HG03045 (cell line): ENCODE measurements at regions not wholly inside any gene's neighbourhood (a gene's known extent, or its start where the extent isn't known, plus 50 kb on each side); places are given as distances from the start of the nearest gene placed in this dataset.

Source experiments
- ATAC-seq: cut with Tn5 transposase; IDR thresholded peaks from one replicate; pipeline ENCODE4 v1.9.1; 2021; ENCODE audit warnings: mild to moderate bottlenecking, moderate library complexity; ENCODE audit not compliant: unreplicated experiment

- ATAC-seq: no peak
Measured at GRCh38 chr18:38023871-38024270, 458.3 kb upstream of the CELF4 start.

DNA sequence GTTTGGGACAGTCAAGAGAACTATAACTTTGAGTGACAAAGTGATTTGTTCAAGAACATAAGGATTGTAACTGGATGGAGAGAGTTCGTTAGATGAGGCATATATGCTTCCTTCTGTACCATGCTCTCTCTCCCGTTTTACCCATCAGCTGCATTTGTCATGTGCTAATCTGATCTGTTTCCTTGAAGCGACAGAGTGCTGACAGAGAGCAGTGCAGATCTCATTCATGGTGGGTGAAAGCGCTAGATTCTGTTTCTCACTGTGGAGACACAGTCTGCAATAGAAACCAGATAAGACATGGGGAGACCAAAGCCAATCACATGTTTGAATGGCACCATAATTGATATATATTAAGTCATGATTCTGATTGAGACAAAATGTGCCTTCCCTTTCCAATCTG lies 456.6 kb upstream of the CELF4 start:
- no peak for ATAC-seq

DNA sequence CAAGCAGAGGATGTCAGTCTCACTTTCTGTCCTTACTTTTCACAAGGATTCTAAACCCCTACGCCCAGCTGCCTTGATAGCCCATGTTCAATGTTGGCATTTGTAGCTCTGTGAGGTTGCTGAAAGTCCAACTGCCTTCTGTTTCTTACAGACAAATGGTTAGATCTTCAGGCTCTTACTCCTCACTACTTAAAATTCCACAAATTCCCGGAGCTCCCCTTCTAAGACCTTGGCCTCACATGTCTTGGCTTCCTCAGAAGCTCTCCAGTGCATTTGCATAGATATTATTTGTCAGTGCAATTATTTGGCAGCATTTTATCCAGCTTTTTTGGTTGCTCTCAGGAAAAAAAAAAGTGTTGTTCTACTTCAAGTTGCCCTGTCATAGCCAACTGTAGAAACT lies 453.7 kb upstream of the CELF4 start:
- ATAC-seq: no peak

- no peak for ATAC-seq
Measured at GRCh38 chr18:38010971-38011857, 445.6 kb upstream of the CELF4 start.

DNA sequence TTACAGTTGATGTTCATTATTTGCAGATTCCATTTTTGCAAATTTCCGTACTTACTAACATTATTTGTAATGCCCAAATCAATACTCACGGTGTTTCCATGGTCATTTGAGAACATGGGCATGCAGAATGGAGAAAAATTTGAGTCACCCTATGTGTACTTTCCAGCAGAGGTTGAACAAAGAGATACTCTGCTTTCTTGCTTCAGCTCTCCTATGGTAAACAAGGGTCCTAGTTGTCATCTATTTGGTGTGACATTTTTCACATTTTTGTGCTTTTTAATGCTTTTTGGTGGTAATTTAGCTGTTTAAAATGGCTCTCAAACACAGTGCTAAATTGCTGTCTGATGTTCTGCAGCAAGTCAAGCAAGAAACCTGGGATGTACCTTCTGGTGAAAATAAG lies 444.4 kb upstream of the CELF4 start:
- no peak for ATAC-seq

- ATAC-seq: no peak
Measured at GRCh38 chr18:38009320-38009719, 443.7 kb upstream of the CELF4 start.

DNA sequence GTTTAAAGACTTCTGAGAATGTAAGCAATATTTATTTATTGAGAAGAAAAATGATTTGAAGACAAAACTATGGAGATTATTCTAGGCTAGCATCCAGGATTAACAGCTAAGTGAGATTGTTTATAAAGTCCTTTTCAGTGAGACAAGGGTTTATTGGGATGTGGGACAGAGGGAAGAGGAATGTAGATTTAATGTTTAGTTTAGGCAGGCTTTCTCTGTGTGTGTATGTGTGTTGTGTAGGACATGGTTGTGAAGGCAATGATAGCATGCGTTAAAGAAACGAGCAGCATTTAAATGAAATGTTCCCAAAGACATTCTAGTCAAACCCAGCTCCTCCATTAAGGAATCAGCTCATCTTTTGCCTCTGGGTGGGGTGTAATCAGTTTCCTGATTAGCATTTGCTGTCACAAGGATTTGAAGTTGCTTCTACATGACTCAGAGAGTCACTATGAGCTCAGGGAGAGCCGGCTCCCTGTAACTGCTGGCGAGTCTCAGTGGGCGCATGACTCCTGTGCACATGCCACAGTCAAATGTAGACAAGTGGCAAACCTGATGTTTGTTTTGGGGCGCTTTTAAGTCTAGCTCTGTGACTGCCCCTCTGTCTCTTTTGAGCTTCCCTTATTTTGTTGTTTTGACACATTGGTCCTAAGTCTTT lies 442.2 kb upstream of the CELF4 start:
- no peak for ATAC-seq

DNA sequence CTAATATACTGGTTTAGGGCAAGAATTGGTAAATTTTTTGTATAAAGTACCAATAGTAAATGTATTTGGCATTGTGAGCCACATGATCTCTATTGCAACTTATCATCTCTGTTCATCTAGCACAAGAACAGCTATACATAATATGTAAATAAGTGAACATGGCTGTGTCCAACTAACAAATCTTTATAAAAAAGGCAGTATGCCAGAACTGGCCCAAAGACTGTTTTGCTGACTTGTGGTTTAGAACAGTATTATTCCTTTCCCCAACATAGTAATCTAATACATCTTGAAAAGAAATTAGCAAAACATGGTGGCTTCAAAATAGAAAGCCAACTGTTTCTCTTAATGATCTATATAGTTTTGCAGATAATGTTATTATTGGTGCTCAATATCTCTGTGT lies 441.4 kb upstream of the CELF4 start:
- no peak for ATAC-seq

GRCh38 chr18:38006541-38006940 lies 440.9 kb upstream of the CELF4 start:
- no peak for ATAC-seq

DNA sequence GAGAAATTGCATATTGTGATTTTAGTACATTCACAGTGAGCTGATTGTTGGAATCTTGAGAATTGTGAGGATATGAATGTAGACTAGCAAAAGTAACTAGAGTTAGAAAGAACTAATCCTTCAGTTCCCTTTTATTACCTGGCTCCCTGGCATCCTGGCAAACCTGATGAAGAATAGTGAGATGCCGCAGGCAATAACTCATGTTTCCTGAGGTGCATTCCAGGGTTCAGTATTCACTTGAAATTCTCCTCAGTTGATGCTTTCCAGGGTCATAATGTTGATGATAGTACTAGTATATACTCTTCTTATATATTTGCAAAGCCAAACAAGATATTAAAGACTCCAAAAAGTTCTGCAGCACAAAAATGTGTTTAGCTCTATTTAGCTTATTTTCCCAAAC lies 432.1 kb upstream of the CELF4 start:
- no peak for ATAC-seq

- no peak for ATAC-seq
Measured at GRCh38 chr18:37987901-37988300, 422.3 kb upstream of the CELF4 start.

DNA sequence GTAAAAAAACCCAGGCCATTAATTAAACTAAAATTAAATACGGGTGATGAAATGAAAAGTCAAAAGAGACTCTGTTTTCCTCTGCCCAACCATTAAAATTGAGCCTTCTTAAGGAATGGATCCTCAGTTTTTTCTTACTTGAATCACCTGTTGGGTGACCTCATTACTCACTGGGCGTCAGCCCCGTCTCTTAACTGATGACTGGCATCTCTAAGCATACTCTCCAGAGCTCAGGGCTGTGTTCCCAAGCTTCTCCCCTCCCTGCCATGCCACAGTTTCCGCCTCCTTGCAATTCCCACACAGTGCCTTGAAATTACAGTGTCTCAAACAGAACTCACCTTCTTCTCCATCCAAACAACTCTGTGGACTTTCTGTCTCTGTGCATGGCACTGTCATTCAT lies 421.1 kb upstream of the CELF4 start:
- ATAC-seq: no peak

- no peak for ATAC-seq
Measured at GRCh38 chr18:37985126-37985525, 419.5 kb upstream of the CELF4 start.

GRCh38 chr18:37980556-37980955 lies 415.0 kb upstream of the CELF4 start:
- ATAC-seq: no peak

DNA sequence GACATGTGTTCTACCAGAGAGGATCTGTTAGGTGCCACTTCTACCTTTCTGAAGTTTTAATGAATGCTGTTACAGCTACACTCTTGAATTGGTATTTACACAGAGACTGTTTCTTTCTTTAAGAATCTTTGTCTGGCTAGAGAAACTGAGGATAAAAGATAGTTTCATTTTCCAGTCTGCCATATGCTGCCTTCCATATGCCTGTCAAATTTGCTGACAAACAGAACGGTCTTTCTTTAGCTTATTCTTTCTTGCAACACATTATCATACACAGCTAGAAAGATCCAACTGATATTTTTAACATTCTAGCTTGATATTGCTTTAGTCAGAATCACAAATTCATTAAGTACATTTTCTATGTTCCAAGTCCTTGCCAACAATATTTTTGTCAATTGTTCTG lies 409.8 kb upstream of the CELF4 start:
- no peak for ATAC-seq

- ATAC-seq: no peak
Measured at GRCh38 chr18:37967261-37967660, 401.7 kb upstream of the CELF4 start.

- ATAC-seq: no peak
Measured at GRCh38 chr18:37965572-37965970, 400.0 kb upstream of the CELF4 start.

DNA sequence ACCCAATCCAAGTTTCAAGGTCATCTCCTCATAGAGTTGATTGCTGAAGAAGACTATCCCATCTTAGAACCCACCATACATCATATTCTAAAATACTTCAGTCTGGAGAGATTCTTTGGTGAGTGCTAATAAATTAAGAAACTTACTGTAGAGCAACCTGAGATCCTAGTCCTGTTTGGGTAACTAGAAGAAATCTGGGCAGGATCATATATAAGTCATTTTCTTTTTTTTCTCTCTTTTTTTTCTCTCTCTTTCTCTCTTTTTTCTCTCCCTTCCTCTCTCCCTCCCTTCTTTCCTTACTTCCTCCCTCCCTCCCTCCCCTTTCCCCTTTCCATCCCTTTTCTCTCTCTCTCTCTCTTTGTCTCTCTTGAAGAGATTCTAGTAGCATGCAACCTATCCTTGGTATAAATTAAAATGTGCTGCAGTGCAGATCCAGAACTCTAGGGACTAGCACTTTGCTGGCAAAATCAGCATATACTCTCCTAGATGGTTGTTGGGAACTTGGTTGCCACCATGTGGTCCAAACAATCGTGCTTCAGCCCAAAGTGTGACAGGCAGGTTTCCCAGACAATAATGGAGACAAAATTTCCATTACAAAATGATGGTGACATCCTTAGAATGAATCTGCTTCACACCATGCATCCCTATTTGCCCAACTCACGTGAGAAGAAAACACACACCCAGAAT lies 399.4 kb upstream of the CELF4 start:
- ATAC-seq: no peak

GRCh38 chr18:37963837-37964236 lies 398.2 kb upstream of the CELF4 start:
- ATAC-seq: no peak

DNA sequence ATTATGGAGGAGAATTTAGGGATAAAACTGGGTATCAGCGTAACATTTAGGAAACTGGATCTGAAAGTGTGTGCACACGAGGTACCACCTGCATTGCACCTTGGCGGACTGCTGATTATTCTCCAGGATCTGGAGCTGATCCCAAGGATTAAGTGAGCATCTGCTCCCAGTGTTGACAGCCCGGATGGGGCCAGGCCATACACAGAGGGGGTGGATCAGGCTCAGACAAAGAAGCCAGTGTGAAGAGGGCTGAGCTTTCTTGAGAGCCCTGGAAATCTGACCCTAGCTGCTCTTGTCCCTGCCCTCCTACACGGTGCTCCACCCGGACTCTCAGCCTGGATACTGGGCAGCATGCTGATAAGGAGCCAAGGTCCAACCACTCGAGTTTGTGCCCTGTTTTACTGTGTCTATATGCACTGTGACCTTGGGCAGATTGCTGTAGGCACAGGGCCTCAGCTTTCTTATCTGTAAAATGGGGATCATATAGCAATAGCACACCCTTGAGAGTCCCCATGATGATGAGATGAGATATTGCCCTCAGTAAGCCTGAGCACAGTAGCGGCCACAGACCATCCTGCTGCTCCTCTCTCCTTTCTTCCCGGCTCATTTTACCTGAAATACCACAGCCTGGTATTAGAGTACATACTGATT lies 396.8 kb upstream of the CELF4 start:
- ATAC-seq: no peak

- ATAC-seq: no peak
Measured at GRCh38 chr18:37958499-37958898, 392.9 kb upstream of the CELF4 start.
